Smooth muscle cell (in vitro differentiated cells): ENCODE measurements at regions not wholly inside any gene's neighbourhood (a gene's known extent, or its start where the extent isn't known, plus 50 kb on each side); places are given as distances from the start of the nearest gene placed in this dataset.

Experiments used
- DNase-seq: peaks from one replicate; lab custom pipeline; 2025; ENCODE audit not compliant: unreplicated experiment; lab: John Stamatoyannopoulos, UW
- H2AFZ ChIP-seq: fragments of 200-600 bp; sonication (generic); 2 replicates; pipeline ENCODE4 v1.6.0; 2016; ENCODE audit warnings: antibody characterized with exemption, low read depth, mild to moderate bottlenecking
- H3F3A ChIP-seq: fragments of 200-600 bp; sonication (generic); 2 replicates; pipeline ENCODE4 v1.6.0; 2017; ENCODE audit warnings: antibody characterized with exemption, low read depth
- H3K27ac ChIP-seq: fragments of 200-600 bp; sonication (generic); 2 replicates; pipeline ENCODE4 v1.5.1; 2016; ENCODE audit warnings: low read depth, mild to moderate bottlenecking
- H3K27me3 ChIP-seq: fragments of 200-600 bp; sonication (generic); 2 replicates; pipeline ENCODE4 v1.6.1; 2016; ENCODE audit warnings: low read depth, mild to moderate bottlenecking
- H3K36me3 ChIP-seq: fragments of 200-600 bp; sonication (generic); 2 replicates; pipeline ENCODE4 v1.5.1; 2016; ENCODE audit warnings: low read depth
- H3K4me1 ChIP-seq: fragments of 200-600 bp; sonication (generic); 2 replicates; pipeline ENCODE4 v1.5.1; 2016; ENCODE audit warnings: low read depth
- H3K4me2 ChIP-seq: fragments of 200-600 bp; sonication (generic); 2 replicates; pipeline ENCODE4 v1.6.0; 2016; ENCODE audit warnings: mild to moderate bottlenecking
- H3K4me3 ChIP-seq: fragments of 200-600 bp; sonication (generic); 2 replicates; pipeline ENCODE4 v1.5.1; 2016; ENCODE audit warnings: mild to moderate bottlenecking
- H3K79me2 ChIP-seq: fragments of 200-600 bp; sonication (generic); 2 replicates; pipeline ENCODE4 v1.6.0; 2016; ENCODE audit warnings: low read depth, mild to moderate bottlenecking
- H3K9ac ChIP-seq: fragments of 200-600 bp; sonication (generic); 2 replicates; pipeline ENCODE4 v1.6.0; 2016; ENCODE audit warnings: low read depth
- H3K9me3 ChIP-seq: fragments of 200-600 bp; sonication (generic); replicated peaks from 2 replicates; pipeline ENCODE4 v1.5.1; 2016; ENCODE audit warnings: low read depth
- H4K20me1 ChIP-seq: fragments of 200-600 bp; sonication (generic); 2 replicates; pipeline ENCODE4 v1.6.0; 2016; ENCODE audit warnings: low read depth
- WGBS: methylation state at CpG from one replicate; pipeline ENCODE4 v1.1.7; 2016; ENCODE audit warnings: low lambda C conversion rate; 5-methylcytosine and 5-hydroxymethylcytosine counted together
- TF ChIP-seq, protein P1 (sequence below): fragments of 200-600 bp; sonication (generic); IDR thresholded peaks from 2 replicates; pipeline ENCODE4 v1.5.1; 2017; ENCODE audit warnings: borderline replicate concordance, mild to moderate bottlenecking, antibody characterized with exemption; ENCODE audit not compliant: insufficient read depth, poor library complexity, severe bottlenecking

DNA sequence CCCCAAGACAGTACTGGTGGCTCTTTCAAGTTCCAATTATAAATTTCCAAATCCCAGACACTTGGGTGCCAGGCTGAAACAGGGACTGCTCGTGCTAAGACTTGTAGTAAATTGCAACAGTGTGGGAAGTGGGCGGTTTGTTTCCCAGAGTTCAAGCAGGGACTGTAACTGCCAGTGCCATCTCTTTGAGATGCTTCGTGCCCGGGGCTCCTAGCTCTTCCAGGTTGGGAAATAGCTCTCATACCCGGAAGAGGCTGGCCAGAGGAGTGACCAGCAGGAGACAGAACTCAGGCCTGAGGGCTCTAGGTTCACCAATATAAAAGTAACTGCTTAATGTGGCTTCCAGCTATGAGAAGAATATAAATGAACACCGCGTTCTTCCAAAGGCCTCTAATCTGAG, 54.0 kb upstream of the NEO1 start:
- Histone ChIP-seq H3K4me2 (no peak overlapping the region), H3K4me3 (no peak overlapping the region), H3K36me3 (no peaks in the 10 kb centered on the region), H3K27ac (no peak overlapping the region), H4K20me1 (no peaks in the 10 kb centered on the region), H3K4me1 (no peaks in the 10 kb centered on the region), H3K9ac (no peak overlapping the region), H3K9me3 (no peaks in the 10 kb centered on the region), H3K79me2 (no peaks in the 10 kb centered on the region), H2AFZ (no peak overlapping the region), H3K27me3 (peaks cover 20% of the 10 kb centered on the region), H3F3A (no peaks in the 10 kb centered on the region)
- 77% methylated on average over 7 of the region's 7 CpGs for WGBS
- TF ChIP-seq, protein P1, sequence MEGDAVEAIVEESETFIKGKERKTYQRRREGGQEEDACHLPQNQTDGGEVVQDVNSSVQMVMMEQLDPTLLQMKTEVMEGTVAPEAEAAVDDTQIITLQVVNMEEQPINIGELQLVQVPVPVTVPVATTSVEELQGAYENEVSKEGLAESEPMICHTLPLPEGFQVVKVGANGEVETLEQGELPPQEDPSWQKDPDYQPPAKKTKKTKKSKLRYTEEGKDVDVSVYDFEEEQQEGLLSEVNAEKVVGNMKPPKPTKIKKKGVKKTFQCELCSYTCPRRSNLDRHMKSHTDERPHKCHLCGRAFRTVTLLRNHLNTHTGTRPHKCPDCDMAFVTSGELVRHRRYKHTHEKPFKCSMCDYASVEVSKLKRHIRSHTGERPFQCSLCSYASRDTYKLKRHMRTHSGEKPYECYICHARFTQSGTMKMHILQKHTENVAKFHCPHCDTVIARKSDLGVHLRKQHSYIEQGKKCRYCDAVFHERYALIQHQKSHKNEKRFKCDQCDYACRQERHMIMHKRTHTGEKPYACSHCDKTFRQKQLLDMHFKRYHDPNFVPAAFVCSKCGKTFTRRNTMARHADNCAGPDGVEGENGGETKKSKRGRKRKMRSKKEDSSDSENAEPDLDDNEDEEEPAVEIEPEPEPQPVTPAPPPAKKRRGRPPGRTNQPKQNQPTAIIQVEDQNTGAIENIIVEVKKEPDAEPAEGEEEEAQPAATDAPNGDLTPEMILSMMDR: no peak
- DNase-seq: no peak

DNA sequence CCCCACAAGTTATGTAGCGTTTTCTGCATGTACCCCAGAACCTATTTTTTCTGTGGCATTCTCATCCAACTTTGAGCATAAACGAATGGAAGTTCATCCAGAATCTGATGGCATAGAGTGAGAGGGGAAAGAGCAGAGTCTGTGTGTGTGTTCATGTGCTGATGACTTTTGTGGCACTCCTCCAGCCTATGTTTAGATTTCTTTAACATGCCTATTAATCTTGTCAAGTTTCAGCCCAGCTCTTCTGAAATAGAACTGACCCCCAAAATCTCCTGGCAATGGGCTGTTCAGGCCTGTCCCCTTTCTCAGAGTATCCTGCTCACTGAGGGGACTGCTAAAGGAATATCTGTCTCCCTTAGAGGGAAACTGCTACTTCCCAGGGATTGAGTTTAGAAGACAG, 56.4 kb upstream of the NEO1 start:
- no peak overlapping the region for H3K4me3 ChIP-seq
- no peaks in the 10 kb centered on the region for H3K36me3 ChIP-seq
- H3K27me3 ChIP-seq: peaks cover 20% of the 10 kb centered on the region
- 93% methylated on average over 2 of the region's 2 CpGs for WGBS
- DNase-seq: no peak
- TF ChIP-seq, protein P1: no peak
- H4K20me1 ChIP-seq: no peaks in the 10 kb centered on the region
- no peak overlapping the region for H3K9ac ChIP-seq
- no peaks in the 10 kb centered on the region for H3K79me2 ChIP-seq
- peaks cover 4% of the 10 kb centered on the region for H3K4me1 ChIP-seq
- H3K27ac ChIP-seq: no peak overlapping the region
- H2AFZ ChIP-seq: no peak overlapping the region
- H3K9me3 ChIP-seq: no peaks in the 10 kb centered on the region
- H3F3A ChIP-seq: no peaks in the 10 kb centered on the region
- H3K4me2 ChIP-seq: no peak overlapping the region

DNA sequence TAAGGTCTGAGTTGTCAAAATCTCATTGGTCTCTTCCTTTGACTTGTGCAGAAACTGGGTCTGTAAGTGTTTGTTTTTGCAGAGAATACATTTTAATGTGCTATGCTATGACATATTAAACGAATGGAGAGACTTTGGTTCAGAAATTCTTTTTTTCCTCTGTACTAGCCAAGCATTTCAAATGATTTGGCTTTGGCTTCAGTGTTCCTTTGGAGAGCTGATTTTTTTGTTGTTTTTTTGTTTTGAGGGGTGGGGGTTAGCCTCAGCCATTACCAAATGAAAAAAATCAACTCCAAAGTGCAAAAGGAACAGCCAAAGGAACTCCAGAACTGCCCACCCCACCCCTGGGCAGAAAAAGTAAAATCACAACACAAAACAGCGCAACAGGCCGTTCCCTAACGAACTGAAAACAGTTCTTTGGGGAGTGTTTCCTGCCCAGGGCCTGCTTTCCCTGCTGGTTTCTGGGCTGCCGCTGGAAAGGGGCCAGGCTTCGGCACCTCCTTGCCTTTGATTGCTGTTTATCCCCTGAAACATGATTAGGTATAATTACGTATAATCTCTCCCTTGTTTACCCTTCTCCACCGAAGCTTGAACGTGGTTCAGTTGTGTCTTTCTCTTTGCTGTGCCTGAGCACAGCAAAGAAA, 57.6 kb upstream of the NEO1 start:
- TF ChIP-seq, protein P1: no peak
- peaks cover 16% of the 10 kb centered on the region for H3K27me3 ChIP-seq
- 70% methylated on average over 9 of the region's 9 CpGs for WGBS
- H3K4me2 ChIP-seq: no peak overlapping the region
- no peaks in the 10 kb centered on the region for H4K20me1 ChIP-seq
- no peak overlapping the region for H2AFZ ChIP-seq
- H3F3A ChIP-seq: no peaks in the 10 kb centered on the region
- no peaks in the 10 kb centered on the region for H3K36me3 ChIP-seq
- no peak for DNase-seq
- H3K27ac ChIP-seq: no peak overlapping the region
- no peaks in the 10 kb centered on the region for H3K9me3 ChIP-seq
- H3K79me2 ChIP-seq: no peaks in the 10 kb centered on the region
- H3K4me1 ChIP-seq: peaks cover 4% of the 10 kb centered on the region
- no peak overlapping the region for H3K4me3 ChIP-seq
- no peak overlapping the region for H3K9ac ChIP-seq

DNA sequence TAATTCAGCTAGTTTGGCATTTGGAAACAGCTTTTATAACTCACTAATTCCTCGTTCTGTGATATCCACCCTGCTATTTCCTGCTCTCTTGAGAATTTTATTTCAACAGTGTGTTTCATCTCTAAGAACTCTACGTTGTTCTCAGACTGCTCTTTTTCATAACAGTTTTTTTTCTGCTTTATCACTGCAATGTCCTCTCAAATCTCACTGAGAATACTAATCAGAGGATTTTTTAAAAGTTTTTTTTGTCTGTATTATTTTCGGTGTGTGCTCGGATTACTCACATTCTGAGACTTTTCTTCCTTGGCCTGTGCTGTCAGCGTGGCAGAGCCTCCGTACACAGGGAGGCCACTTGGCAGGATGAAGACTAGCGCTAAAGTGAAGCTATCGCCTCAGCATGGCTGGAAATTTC, 59.4 kb upstream of the NEO1 start:
- WGBS: 83% methylated on average over 8 of the region's 8 CpGs
- Histone ChIP-seq H3K27ac (no peak overlapping the region), H2AFZ (no peak overlapping the region), H4K20me1 (no peaks in the 10 kb centered on the region), H3K4me2 (no peak overlapping the region), H3F3A (no peaks in the 10 kb centered on the region), H3K4me3 (no peak overlapping the region), H3K79me2 (no peaks in the 10 kb centered on the region), H3K4me1 (peaks cover 4% of the 10 kb centered on the region), H3K9me3 (no peaks in the 10 kb centered on the region), H3K9ac (no peak overlapping the region), H3K27me3 (peaks cover 9% of the 10 kb centered on the region), H3K36me3 (no peaks in the 10 kb centered on the region)
- TF ChIP-seq, protein P1: no peak
- DNase-seq: no peak
